Ishikawa (cell line): ENCODE measurements at regions not wholly inside any gene's neighbourhood (a gene's known extent, or its start where the extent isn't known, plus 50 kb on each side); places are given as distances from the start of the nearest gene placed in this dataset.

ENCODE experiments used
- CREB1 ChIP-seq: IDR thresholded peaks from 2 replicates; pipeline ENCODE4 v1.6.1; 2012; ENCODE audit warnings: low read depth
- FOXM1 ChIP-seq: IDR thresholded peaks from 2 replicates; pipeline ENCODE4 v1.6.1; 2012; ENCODE audit warnings: low read depth, borderline replicate concordance
- MAX ChIP-seq: IDR thresholded peaks from 2 replicates; pipeline ENCODE4 v1.6.1; 2012
- TAF1 ChIP-seq: IDR thresholded peaks from 2 replicates; pipeline ENCODE4 v1.6.1; 2012; ENCODE audit warnings: low read depth, mild to moderate bottlenecking
- YY1 ChIP-seq: IDR thresholded peaks from 2 replicates; pipeline ENCODE4 v1.6.1; 2012; ENCODE audit warnings: low read depth

- TF ChIP-seq FOXM1 (no peak), CREB1 (no peak), MAX (no peak), YY1 (no peak), TAF1 (no peak)
Measured at GRCh38 chr2:41445865-41446264, 602.0 kb upstream of the PKDCC start.
